Natural killer cell (primary cell): ENCODE measurements at regions not wholly inside any gene's neighbourhood (a gene's known extent, or its start where the extent isn't known, plus 50 kb on each side); places are given as distances from the start of the nearest gene placed in this dataset.

Experiments used
- ATAC-seq, 3 donors: fragments of 150-1000 bp in 2 of 3; fragments of 200-7000 bp in 1 of 3; cut with Tn5 transposase; 1 replicate in 1 of 3; 2 replicates in 2 of 3; pipeline ENCODE4 v1.10.0; 2021; ENCODE audit warnings: mild to moderate bottlenecking in 2 of 3, moderate library complexity in 2 of 3
- DNase-seq, 2 donors: peaks; one replicate each; pipeline versions ENCODE4 v3.0.0 to v3.0.0-alpha.2; 2013 to 2021; ENCODE audit warnings: mixed read lengths in 1 of 2
- H3K27ac ChIP-seq: one replicate; pipeline ENCODE4 v1.5.1; 2013; ENCODE audit warnings: mild to moderate bottlenecking, low read length
- H3K27me3 ChIP-seq: one replicate; pipeline ENCODE4 v1.6.1; 2013; ENCODE audit warnings: low read length; ENCODE audit not compliant: control insufficient read depth, insufficient read depth
- H3K36me3 ChIP-seq: one replicate; pipeline ENCODE4 v1.6.1; 2013; ENCODE audit warnings: low read length; ENCODE audit not compliant: control insufficient read depth, insufficient read depth
- H3K4me1 ChIP-seq: one replicate; pipeline ENCODE4 v1.6.1; 2013; ENCODE audit warnings: low read length; ENCODE audit not compliant: control insufficient read depth, insufficient read depth
- H3K4me3 ChIP-seq: one replicate; pipeline ENCODE4 v1.5.1; 2013; ENCODE audit warnings: low read length
- H3K9me3 ChIP-seq: one replicate; pipeline ENCODE4 v1.6.1; 2013; ENCODE audit warnings: low read length; ENCODE audit not compliant: control insufficient read depth, insufficient read depth
- H3K27ac Mint-ChIP-seq, 2 donors: one replicate each; pipeline ENCODE4 v1.8.0; 2022; ENCODE audit warnings: mild to moderate bottlenecking in 2 of 2, mixed read lengths in 2 of 2, moderate library complexity in 1 of 2
- H3K27me3 Mint-ChIP-seq, 2 donors: one replicate each; pipeline ENCODE4 v1.8.0; 2022; ENCODE audit warnings: low read depth in 2 of 2, mixed read lengths in 2 of 2
- H3K36me3 Mint-ChIP-seq: one replicate; pipeline ENCODE4 v1.8.0; 2022; ENCODE audit warnings: mixed read lengths
- H3K4me1 Mint-ChIP-seq, 2 donors: one replicate each; pipeline ENCODE4 v1.8.0; 2022; ENCODE audit warnings: mixed read lengths in 2 of 2
- H3K4me3 Mint-ChIP-seq: one replicate; pipeline ENCODE4 v1.8.0; 2022; ENCODE audit warnings: mild to moderate bottlenecking, moderate library complexity, mixed read lengths
- H3K9me3 Mint-ChIP-seq, 2 donors: one replicate each; pipeline ENCODE4 v1.8.0; 2022; ENCODE audit warnings: mixed read lengths in 2 of 2
- WGBS: methylation state at CpG from one replicate; pipeline ENCODE4 v1.1.7; 2013; ENCODE audit warnings: missing lambda C conversion rate; ENCODE audit not compliant: insufficient coverage; 5-methylcytosine and 5-hydroxymethylcytosine counted together
- intact Hi-C: fragments of 100-400 bp; cut with micrococcal nuclease; formaldehyde crosslinking; loops from one replicate; pipeline ENCODE4 v1.14.2; 2022
- TF ChIP-seq, protein P1 (sequence below): fragments of 200-600 bp; IDR thresholded peaks from one replicate; pipeline ENCODE4 v1.8.0; 2022; ENCODE audit warnings: antibody characterized with exemption

- H3K4me3 Mint-ChIP-seq, result no peak overlapping the region
- intact Hi-C loops, result no loop called here
- no peaks in the 10 kb centered on the region for H3K27me3 Mint-ChIP-seq
- 81% methylated on average over 3 of the region's 3 CpGs for WGBS
- TF ChIP-seq, protein P1, sequence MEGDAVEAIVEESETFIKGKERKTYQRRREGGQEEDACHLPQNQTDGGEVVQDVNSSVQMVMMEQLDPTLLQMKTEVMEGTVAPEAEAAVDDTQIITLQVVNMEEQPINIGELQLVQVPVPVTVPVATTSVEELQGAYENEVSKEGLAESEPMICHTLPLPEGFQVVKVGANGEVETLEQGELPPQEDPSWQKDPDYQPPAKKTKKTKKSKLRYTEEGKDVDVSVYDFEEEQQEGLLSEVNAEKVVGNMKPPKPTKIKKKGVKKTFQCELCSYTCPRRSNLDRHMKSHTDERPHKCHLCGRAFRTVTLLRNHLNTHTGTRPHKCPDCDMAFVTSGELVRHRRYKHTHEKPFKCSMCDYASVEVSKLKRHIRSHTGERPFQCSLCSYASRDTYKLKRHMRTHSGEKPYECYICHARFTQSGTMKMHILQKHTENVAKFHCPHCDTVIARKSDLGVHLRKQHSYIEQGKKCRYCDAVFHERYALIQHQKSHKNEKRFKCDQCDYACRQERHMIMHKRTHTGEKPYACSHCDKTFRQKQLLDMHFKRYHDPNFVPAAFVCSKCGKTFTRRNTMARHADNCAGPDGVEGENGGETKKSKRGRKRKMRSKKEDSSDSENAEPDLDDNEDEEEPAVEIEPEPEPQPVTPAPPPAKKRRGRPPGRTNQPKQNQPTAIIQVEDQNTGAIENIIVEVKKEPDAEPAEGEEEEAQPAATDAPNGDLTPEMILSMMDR, result no peak
- DNase-seq, result no peak
- no peaks in the 10 kb centered on the region for H3K4me1 ChIP-seq
- H3K9me3 ChIP-seq, result peaks cover 13% of the 10 kb centered on the region
- no peaks in the 10 kb centered on the region for H3K36me3 ChIP-seq
- ATAC-seq, result no peak
- H3K9me3 Mint-ChIP-seq, result peaks cover 15 to 21% of the 10 kb centered on the region in 2 donors
- no peaks in the 10 kb centered on the region for H3K4me1 Mint-ChIP-seq
- no peak overlapping the region for H3K27ac ChIP-seq
- H3K27ac Mint-ChIP-seq, result no peak overlapping the region
- H3K36me3 Mint-ChIP-seq, result peaks cover 15% of the 10 kb centered on the region
- H3K4me3 ChIP-seq, result no peak overlapping the region
- no peaks in the 10 kb centered on the region for H3K27me3 ChIP-seq
These were observed 356.7 kb downstream of the FRK start for GRCh38 chr6:115704028-115704427.

DNA sequence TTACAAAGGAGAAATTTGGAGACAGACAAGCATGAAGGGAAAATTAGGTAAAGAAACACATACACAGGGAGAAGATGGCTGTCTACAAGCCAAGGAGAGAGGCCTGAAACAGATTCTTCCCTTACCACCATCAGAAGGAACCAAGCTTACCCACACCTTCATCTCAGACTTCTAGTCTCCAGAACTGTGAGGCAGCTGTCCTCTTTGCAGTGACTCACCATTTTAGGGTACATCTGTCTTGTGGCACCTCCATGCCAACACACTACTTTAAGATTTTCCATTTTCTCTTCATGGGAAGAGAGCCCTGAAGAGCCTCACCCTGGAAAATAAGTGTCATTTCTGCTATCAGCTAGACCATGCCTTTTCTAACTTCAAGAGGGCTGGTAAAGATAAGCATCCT, 369.3 kb downstream of the FRK start:
- H3K27me3 ChIP-seq, result no peaks in the 10 kb centered on the region
- intact Hi-C loops, result no loop called here
- H3K27ac Mint-ChIP-seq, result no peak overlapping the region
- TF ChIP-seq, protein P1, result no peak
- no peaks in the 10 kb centered on the region for H3K4me1 ChIP-seq
- no peaks in the 10 kb centered on the region for H3K9me3 ChIP-seq
- no peak overlapping the region for H3K4me3 ChIP-seq
- no peaks in the 10 kb centered on the region for H3K36me3 Mint-ChIP-seq
- no peak overlapping the region for H3K4me3 Mint-ChIP-seq
- no peak for DNase-seq
- H3K27ac ChIP-seq, result no peak overlapping the region
- no peaks in the 10 kb centered on the region for H3K36me3 ChIP-seq
- no peak for ATAC-seq
- no peaks in the 10 kb centered on the region for H3K27me3 Mint-ChIP-seq
- no peaks in the 10 kb centered on the region for H3K4me1 Mint-ChIP-seq
- H3K9me3 Mint-ChIP-seq, result peaks cover 11 to 17% of the 10 kb centered on the region in 2 donors

DNA sequence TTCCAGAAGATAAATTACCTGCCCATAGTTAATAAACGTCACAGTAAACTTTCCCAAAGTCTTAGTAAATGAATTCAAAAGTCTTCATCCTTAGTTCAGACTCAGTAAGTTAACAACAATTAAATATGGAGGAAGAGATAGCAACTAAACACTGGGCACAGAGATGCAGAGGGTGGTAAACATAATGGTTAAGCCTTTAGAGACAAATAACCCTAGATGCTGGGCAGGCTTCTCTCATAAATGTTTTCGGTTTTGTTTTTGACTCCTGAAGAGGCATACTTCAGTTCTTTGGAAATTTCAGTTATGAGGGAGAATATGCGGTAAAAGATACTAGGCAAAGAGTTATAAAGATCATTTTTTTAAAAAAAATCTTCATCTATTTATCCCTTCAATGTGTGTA, 369.8 kb downstream of the FRK start:
- TF ChIP-seq, protein P1, result no peak
- intact Hi-C loops, result no loop called here
- Histone ChIP-seq H3K9me3 (no peaks in the 10 kb centered on the region), H3K36me3 (no peaks in the 10 kb centered on the region), H3K27me3 (no peaks in the 10 kb centered on the region), H3K4me3 (no peak overlapping the region), H3K27ac (no peak overlapping the region), H3K4me1 (no peaks in the 10 kb centered on the region)
- 100% methylated on average over 1 of the region's 3 CpGs for WGBS
- Mint-ChIP-seq H3K27ac (no peak overlapping the region), H3K4me3 (no peak overlapping the region), H3K4me1 (no peaks in the 10 kb centered on the region), H3K27me3 (no peaks in the 10 kb centered on the region), H3K36me3 (no peaks in the 10 kb centered on the region), H3K9me3 (peaks cover 8 to 14% of the 10 kb centered on the region in 2 donors)
- no peak for DNase-seq
- no peak for ATAC-seq

DNA sequence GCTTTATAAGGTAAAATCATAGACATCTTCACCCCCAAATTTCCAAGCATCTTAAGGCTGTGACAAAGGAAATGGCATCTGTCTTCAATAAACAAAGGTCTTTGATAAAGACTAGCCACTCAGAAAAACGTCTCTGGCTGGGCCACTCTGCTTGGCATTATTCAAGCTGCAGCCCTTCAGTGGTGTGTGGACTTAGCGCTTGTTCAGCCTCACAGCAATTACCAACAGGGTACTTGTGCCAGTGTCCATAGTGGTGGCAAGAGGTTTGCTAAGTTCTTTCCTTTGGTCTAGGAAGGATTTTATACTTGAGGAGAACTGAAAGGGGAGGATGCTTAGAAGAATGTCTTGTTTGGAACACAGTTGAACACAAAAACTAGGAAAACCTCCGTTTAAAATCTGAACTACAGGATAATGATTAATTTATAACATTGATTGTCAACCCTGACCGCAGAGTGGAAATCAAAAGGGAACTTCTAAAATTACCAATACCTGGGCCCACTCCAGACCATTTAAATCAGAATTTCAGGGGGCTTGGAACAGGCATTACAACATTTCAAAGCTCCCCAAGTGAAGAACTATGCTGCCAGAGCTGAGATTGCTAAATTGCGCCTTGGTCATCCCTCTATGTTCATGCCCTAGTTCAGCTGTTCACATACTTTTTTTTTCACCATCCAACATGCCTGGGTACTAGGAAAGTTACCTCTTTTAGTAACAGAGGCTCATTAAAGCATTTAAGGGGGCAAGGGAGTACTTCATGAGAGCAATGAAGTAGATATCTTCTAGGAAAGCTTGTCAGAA, 378.5 kb downstream of the FRK start:
- TF ChIP-seq, protein P1, result no peak
- no peaks in the 10 kb centered on the region for H3K4me1 Mint-ChIP-seq
- Histone ChIP-seq H3K36me3 (no peaks in the 10 kb centered on the region), H3K4me3 (no peak overlapping the region), H3K27ac (no peak overlapping the region), H3K9me3 (no peaks in the 10 kb centered on the region), H3K27me3 (no peaks in the 10 kb centered on the region), H3K4me1 (no peaks in the 10 kb centered on the region)
- intact Hi-C loops, result no loop called here
- no peak overlapping the region for H3K27ac Mint-ChIP-seq
- no peaks in the 10 kb centered on the region for H3K36me3 Mint-ChIP-seq
- ATAC-seq (no peak), DNase-seq (no peak)
- no peaks in the 10 kb centered on the region for H3K27me3 Mint-ChIP-seq
- H3K4me3 Mint-ChIP-seq, result no peak overlapping the region
- peaks cover 3 to 20% of the 10 kb centered on the region in 2 donors for H3K9me3 Mint-ChIP-seq
- 70% methylated on average over 4 of the region's 5 CpGs for WGBS
